ENCODE measurements at regions not wholly inside any gene's neighbourhood (a gene's known extent, or its start where the extent isn't known, plus 50 kb on each side); places are given as distances from the start of the nearest gene placed in this dataset.

DNA sequence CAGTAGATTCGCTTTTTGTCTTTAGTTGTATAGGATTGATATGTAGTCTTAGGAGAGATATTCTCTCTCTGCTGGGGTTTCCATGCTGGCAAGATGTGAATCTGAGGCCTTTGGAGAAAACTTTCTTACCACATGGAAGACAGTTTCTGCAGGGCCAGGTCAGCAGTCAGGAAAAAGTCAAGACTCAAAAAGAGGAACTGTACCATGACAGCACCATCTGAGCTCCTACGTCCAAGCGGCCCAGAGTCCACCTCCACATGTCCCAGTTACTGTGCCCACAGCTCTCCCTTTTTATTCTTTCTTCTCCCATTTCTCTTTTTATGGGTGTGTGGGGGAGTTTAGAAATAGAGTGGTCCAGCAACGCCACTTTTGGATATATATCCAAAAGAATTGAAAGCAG lies 172.0 kb downstream of the MTHFS start:
- no peak for TF ChIP-seq POLR2A (IDR thresholded peaks at IDR 0.05)
- TF ChIP-seq CTCF (IDR thresholded peaks at IDR 0.05), result no peak
